ENCODE measurements at regions not wholly inside any gene's neighbourhood (a gene's known extent, or its start where the extent isn't known, plus 50 kb on each side); places are given as distances from the start of the nearest gene placed in this dataset.

DNA sequence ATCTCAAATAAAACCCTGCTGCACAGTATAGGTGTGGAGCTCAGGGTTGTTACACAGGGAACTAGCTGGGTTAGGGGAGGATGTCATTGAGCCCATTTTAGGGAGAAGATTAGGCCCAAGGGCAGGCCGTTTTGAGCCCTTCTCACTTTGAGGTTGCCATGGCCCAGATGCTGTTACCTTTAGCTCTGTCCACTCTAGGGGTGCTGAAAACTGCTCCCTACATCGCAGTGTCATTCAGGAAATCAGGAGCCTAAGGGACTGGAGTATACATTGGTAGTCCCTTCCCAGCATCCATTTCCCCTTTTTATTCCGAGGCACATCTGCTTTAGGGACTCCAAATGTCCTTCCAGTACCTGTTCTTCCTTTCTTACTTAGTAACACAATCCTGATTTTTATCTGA lies 79.0 kb upstream of the SELENOK start:
- no peak for DNase-seq (ENCODE audit: low read depth)
- no peak overlapping the region for H3K4me3 ChIP-seq (ENCODE audit: low read length)
- TF ChIP-seq, protein P1, sequence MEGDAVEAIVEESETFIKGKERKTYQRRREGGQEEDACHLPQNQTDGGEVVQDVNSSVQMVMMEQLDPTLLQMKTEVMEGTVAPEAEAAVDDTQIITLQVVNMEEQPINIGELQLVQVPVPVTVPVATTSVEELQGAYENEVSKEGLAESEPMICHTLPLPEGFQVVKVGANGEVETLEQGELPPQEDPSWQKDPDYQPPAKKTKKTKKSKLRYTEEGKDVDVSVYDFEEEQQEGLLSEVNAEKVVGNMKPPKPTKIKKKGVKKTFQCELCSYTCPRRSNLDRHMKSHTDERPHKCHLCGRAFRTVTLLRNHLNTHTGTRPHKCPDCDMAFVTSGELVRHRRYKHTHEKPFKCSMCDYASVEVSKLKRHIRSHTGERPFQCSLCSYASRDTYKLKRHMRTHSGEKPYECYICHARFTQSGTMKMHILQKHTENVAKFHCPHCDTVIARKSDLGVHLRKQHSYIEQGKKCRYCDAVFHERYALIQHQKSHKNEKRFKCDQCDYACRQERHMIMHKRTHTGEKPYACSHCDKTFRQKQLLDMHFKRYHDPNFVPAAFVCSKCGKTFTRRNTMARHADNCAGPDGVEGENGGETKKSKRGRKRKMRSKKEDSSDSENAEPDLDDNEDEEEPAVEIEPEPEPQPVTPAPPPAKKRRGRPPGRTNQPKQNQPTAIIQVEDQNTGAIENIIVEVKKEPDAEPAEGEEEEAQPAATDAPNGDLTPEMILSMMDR (conservative IDR thresholded peaks at IDR 0.05; ENCODE audit: low read length): no peak

DNA sequence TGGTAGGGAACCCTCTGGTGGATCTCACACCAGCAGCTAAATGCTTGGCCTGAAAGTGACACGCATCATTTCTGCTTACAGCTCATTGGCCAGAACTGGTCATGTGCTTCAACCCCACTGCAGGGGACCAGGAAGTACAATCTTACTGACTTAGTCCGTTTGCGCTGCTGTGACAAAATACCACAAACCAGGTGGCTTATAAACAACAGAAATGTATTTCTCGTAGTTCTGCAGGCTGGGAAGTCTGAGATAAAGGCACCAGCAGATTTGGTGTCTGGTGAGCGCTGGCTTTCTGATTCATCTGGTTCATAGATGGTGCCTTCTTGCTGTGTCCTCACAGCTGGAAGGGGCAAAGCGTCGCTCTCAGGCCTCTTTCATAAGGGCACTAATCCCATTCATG lies 77.4 kb upstream of the SELENOK start:
- no peak for DNase-seq (ENCODE audit: low read depth)
- TF ChIP-seq, protein P1 (conservative IDR thresholded peaks at IDR 0.05; ENCODE audit: low read length): no peak
- no peak overlapping the region for H3K4me3 ChIP-seq (ENCODE audit: low read length)

DNA sequence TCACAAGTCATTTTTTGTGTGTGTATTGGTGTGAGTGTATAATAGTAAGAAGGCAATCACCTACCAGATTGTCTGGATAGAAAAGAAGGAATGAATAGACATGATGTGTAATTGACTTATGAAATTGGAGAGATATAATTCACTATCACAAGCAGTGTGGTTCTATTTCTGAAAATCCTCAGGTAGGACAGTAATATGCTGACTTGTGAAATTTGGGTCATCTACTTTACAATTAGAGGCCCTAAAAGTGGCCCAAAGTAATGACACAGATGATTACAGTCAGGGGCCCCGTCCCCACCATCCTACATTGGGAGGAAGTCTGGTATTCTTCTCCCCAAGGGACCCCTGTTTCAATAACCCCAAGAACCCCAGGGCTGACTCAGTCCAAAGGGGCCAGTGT lies 73.6 kb upstream of the SELENOK start:
- no peak overlapping the region for H3K4me3 ChIP-seq (ENCODE audit: low read length)
- no peak for DNase-seq (ENCODE audit: low read depth)
- TF ChIP-seq, protein P1 (conservative IDR thresholded peaks at IDR 0.05; ENCODE audit: low read length): no peak

DNA sequence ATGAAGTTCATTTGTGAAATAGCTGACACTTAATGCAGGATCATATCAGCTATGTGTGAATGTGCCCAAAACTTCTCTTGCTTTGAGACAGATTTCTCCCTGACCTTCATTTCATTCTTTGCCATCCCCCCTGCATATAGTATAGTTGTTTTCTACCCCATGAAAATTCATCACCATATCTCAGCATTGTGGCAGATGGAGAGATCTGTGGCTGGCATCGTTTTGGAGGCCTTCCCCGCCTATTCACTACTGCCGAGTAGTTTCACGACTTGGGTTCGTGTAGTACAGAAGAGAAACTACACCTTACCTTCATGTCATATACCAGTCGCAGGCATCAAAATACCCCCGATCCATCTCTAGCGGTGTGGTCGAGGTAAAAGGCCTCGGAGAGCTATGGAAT lies 66.2 kb upstream of the SELENOK start:
- H3K4me3 ChIP-seq (ENCODE audit: low read length): no peak overlapping the region
- no peak for DNase-seq (ENCODE audit: low read depth)
- TF ChIP-seq, protein P1 (conservative IDR thresholded peaks at IDR 0.05; ENCODE audit: low read length): no peak

DNA sequence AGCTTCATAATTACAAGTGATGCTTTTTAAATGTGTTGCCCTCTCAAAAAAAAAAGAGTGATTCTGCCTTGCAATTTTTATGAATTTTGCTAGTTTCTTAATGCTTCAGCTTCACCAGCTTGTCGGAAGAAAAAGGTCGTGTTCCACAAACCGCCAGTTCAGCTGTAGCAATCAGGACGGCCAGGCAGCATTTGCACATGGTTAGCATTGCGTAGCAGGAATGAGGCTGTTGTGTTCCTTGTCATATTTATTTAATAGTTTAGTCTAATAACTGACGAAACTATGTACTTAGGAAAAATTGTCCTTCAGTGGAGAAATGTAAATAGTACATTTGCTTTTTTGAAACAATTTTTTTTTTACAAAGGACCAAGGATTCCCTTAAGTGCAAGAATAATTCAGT lies 64.9 kb upstream of the SELENOK start:
- H3K4me3 ChIP-seq (ENCODE audit: low read length): no peak overlapping the region
- no peak for DNase-seq (ENCODE audit: low read depth)
- TF ChIP-seq, protein P1 (conservative IDR thresholded peaks at IDR 0.05; ENCODE audit: low read length): no peak

DNA sequence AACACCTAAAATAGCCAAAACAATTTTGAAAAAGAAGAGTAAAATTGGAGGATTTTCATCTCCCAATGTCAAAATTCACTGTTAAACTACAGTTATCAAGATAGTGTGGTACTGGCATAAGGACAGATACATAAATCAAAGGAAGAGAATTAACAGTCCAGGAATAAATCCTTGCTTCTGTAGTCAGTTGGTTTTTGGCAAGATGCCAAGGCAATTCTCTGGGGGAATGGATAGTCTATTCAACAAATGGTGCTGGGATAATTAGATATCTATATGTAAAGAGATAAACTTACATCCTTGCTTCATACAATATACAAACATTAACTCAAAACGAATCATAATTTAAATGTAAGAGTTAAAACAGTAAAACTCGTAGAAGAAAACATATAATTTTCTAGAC lies 57.9 kb upstream of the SELENOK start:
- TF ChIP-seq, protein P1 (conservative IDR thresholded peaks at IDR 0.05; ENCODE audit: low read length): no peak
- H3K4me3 ChIP-seq (ENCODE audit: low read length): no peak overlapping the region
- DNase-seq (ENCODE audit: low read depth): no peak

DNA sequence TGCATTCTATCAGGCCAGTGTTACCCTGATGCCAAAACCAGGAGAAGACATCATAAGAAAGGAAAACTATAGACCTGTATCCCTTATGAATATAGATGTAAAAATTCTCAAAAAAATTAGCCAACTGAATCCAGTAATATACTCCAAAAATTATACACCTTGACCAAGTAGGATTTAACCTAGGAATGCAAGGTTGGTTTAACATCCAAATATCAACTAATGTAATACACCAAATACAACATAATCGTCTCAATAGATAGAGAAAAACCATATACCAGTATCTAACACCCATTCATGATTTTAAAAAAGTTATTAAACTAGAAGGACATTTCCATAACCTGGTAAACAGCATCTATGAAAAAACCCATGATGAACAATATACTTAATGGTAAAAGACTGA lies 56.5 kb upstream of the SELENOK start:
- DNase-seq (ENCODE audit: low read depth): no peak
- TF ChIP-seq, protein P1 (conservative IDR thresholded peaks at IDR 0.05; ENCODE audit: low read length): no peak

More for the DNA sequence above, 56.5 kb upstream of the SELENOK start:
- H3K4me3 ChIP-seq (ENCODE audit: low read length): no peak overlapping the region
